Esophagus muscularis mucosa (tissue), 3 donors: ENCODE measurements at regions not wholly inside any gene's neighbourhood (a gene's known extent, or its start where the extent isn't known, plus 50 kb on each side); places are given as distances from the start of the nearest gene placed in this dataset.

ENCODE experiments used
- CTCF ChIP-seq, 3 experiments: fragments of 200-600 bp in 2 of 3; fragments of 450-650 bp in 1 of 3; sonication (generic) in 2 of 3; IDR thresholded peaks; one replicate each; pipeline ENCODE4 v1.5.1; 2017 to 2019; ENCODE audit warnings: antibody characterized with exemption in 3 of 3, mild to moderate bottlenecking in 2 of 3, moderate library complexity in 1 of 3
- POLR2AphosphoS5 ChIP-seq, 2 donors: sonication (generic); formaldehyde crosslinking; IDR thresholded peaks; one replicate each; pipeline ENCODE4 v1.6.1; 2017; ENCODE audit warnings: antibody characterized with exemption in 2 of 2

- no peak for TF ChIP-seq CTCF (IDR thresholded peaks at IDR 0.05)
- no peak for TF ChIP-seq POLR2AphosphoS5 (IDR thresholded peaks at IDR 0.05)
Measured at GRCh38 chr20:60180986-60181385, 222.8 kb downstream of the CDH26 start.
